ENCODE measurements at regions not wholly inside any gene's neighbourhood (a gene's known extent, or its start where the extent isn't known, plus 50 kb on each side); places are given as distances from the start of the nearest gene placed in this dataset.

DNA sequence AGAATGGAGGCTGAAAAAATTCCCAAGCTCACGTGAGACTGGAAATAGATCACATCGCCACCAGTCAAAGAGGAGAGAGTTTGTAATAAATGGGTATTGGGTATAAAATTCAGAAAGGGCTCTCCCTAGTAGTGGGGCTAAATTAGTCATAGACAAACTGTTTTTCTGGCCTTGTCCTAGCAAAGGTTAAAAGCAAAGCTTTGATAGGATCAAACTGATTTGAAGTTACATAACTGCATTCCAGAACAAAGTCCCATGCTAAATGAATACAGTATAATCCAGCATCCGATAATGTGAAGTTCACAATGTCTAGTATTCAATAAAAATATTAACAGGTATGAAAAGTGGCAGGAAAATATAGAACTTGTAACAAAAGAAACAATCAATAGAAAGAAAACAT is 149.8 kb upstream of the ATXN1 start:
- Histone ChIP-seq H3K4me1 (ENCODE audit: control insufficient read depth, insufficient read depth, low read length) (no peaks in the 10 kb centered on the region), H3K4me2 (ENCODE audit: control insufficient read depth, insufficient read depth) (no peak overlapping the region), H4K20me1 (ENCODE audit: control insufficient read depth, insufficient read depth) (no peaks in the 10 kb centered on the region), H3K79me2 (ENCODE audit: control insufficient read depth, insufficient read depth, low read length) (no peaks in the 10 kb centered on the region), H3K27me3 (replicated peaks in 1 of 2; ENCODE audit: control insufficient read depth in 2 of 2, insufficient read depth in 2 of 2, low read length in 1 of 2) (no peaks in the 10 kb centered on the region), H3K9me3 (replicated peaks; ENCODE audit: control insufficient read depth, insufficient read depth, low read length) (no peaks in the 10 kb centered on the region; the same call in 2 of the 3 replicates), H3K27ac (ENCODE audit: control insufficient read depth, insufficient read depth) (no peak overlapping the region), H3K9ac (ENCODE audit: control insufficient read depth, insufficient read depth, low read length) (no peak overlapping the region), H3K4me3 (no peak overlapping the region), H2AFZ (ENCODE audit: control insufficient read depth, low read depth, low read length) (no peak overlapping the region), H3K36me3 (ENCODE audit: control insufficient read depth in 2 of 2, insufficient read depth in 2 of 2, low read length in 1 of 2) (no peaks in the 10 kb centered on the region)
- CTCF ChIA-PET = no interaction called here
- TF ChIP-seq SPI1 (IDR thresholded peaks at IDR 0.05; ENCODE audit: borderline replicate concordance, insufficient read depth, low read depth, low read length) (no peak), PML (IDR thresholded peaks at IDR 0.05; ENCODE audit: low read length) (no peak), CHD2 (IDR thresholded peaks at IDR 0.05; ENCODE audit: borderline replicate concordance, low read depth, low read length) (no peak), BCL11A (IDR thresholded peaks at IDR 0.05; ENCODE audit: low read depth, low read length) (no peak), TAF1 (IDR thresholded peaks at IDR 0.05; ENCODE audit: borderline replicate concordance, low read depth, low read length) (no peak), YY1 (IDR thresholded peaks at IDR 0.05; ENCODE audit: low read depth, low read length) (no peak), BHLHE40 (IDR thresholded peaks at IDR 0.05; ENCODE audit: borderline replicate concordance in 1 of 2, low read depth in 2 of 2, low read length in 1 of 2) (no peak), RELA (IDR thresholded peaks at IDR 0.05; ENCODE audit: borderline replicate concordance, partially characterized antibody) (no peak), BCL3 (IDR thresholded peaks at IDR 0.05; ENCODE audit: borderline replicate concordance, insufficient read depth, low read depth, low read length, poor library complexity, severe bottlenecking) (no peak), ZNF24 (IDR thresholded peaks at IDR 0.05) (no peak), SMC3 (IDR thresholded peaks at IDR 0.05; ENCODE audit: borderline replicate concordance, low read length) (no peak), CHD4 (IDR thresholded peaks at IDR 0.05) (no peak), FOS (IDR thresholded peaks at IDR 0.05; ENCODE audit: borderline replicate concordance, extremely low read depth, insufficient read length) (no peak)
- TF ChIP-seq, protein P1, sequence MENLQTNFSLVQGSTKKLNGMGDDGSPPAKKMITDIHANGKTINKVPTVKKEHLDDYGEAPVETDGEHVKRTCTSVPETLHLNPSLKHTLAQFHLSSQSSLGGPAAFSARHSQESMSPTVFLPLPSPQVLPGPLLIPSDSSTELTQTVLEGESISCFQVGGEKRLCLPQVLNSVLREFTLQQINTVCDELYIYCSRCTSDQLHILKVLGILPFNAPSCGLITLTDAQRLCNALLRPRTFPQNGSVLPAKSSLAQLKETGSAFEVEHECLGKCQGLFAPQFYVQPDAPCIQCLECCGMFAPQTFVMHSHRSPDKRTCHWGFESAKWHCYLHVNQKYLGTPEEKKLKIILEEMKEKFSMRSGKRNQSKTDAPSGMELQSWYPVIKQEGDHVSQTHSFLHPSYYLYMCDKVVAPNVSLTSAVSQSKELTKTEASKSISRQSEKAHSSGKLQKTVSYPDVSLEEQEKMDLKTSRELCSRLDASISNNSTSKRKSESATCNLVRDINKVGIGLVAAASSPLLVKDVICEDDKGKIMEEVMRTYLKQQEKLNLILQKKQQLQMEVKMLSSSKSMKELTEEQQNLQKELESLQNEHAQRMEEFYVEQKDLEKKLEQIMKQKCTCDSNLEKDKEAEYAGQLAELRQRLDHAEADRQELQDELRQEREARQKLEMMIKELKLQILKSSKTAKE (IDR thresholded peaks at IDR 0.05; ENCODE audit: low read depth, poor library complexity, severe bottlenecking) = no peak
- RAD21 ChIA-PET (ENCODE audit: unreplicated experiment) = no interaction called here
- FAIRE-seq (no peak), DNase-seq (ENCODE audit: low read depth, low spot score) (no peak), ATAC-seq (no peak)
- no TSS peak for BruUV-seq (replicated peaks)
- in situ Hi-C loops (cut with MboI) (no loop called here), intact Hi-C loops (cut with micrococcal nuclease; ENCODE audit: unreplicated experiment) (no loop called here)
- POLR2A ChIA-PET = interaction anchor here (0.6 kb wide), 1 partner anchor 309 kb away, joined by 3 read pairs; no protein-coding TSS in a partner anchor
- 33% methylated on average over 3 of the region's 3 CpGs for WGBS (ENCODE audit: insufficient coverage, insufficient replicate concordance, low lambda C conversion rate, missing lambda C conversion rate)
- SMC1A ChIA-PET (ENCODE audit: uncharacterized antibody, unreplicated experiment) = no interaction called here
